SK-N-SH treated with all-trans-retinoic acid at 6 μM for 48 hours (cell line): ENCODE measurements at regions not wholly inside any gene's neighbourhood (a gene's known extent, or its start where the extent isn't known, plus 50 kb on each side); places are given as distances from the start of the nearest gene placed in this dataset.
A peak's percentile ranks its signal among the peaks of the same experiment; 100 is the strongest.

ENCODE experiments used
- ATAC-seq: fragments of 200-7000 bp; cut with Tn5 transposase; 3 replicates; pipeline ENCODE4 v1.9.1; 2020; ENCODE audit warnings: mild to moderate bottlenecking, moderate library complexity
- ARNTL ChIP-seq: fragments of 450-650 bp; formaldehyde crosslinking; IDR thresholded peaks from 2 replicates; pipeline ENCODE4 v1.5.0; 2020; ENCODE audit warnings: low read depth, mild to moderate bottlenecking, moderate library complexity, borderline replicate concordance
- BACH2 ChIP-seq: fragments of 250-450 bp; sonication (Bioruptor Pico); IDR thresholded peaks from 2 replicates; pipeline ENCODE4 v1.9.0; 2021; ENCODE audit warnings: mild to moderate bottlenecking, borderline replicate concordance
- CREB5 ChIP-seq: fragments of 250-450 bp; sonication (Bioruptor Pico); IDR thresholded peaks from 2 replicates; pipeline ENCODE4 v1.5.1; 2020; ENCODE audit warnings: low read depth, mild to moderate bottlenecking, moderate library complexity
- CSDC2 ChIP-seq: fragments of 250-450 bp; sonication (Bioruptor Pico); IDR thresholded peaks from 2 replicates; pipeline ENCODE4 v1.5.0; 2020; ENCODE audit warnings: mild to moderate bottlenecking, moderate library complexity
- CSRNP3 ChIP-seq: fragments of 250-450 bp; sonication (Bioruptor Pico); IDR thresholded peaks from 2 replicates; pipeline ENCODE4 v1.5.1; 2021; ENCODE audit warnings: mild to moderate bottlenecking, moderate library complexity
- ESRRG ChIP-seq: fragments of 250-450 bp; sonication (Bioruptor Pico); IDR thresholded peaks from 2 replicates; pipeline ENCODE4 v1.6.1; 2021; ENCODE audit warnings: mild to moderate bottlenecking
- GLIS3 ChIP-seq: fragments of 250-450 bp; sonication (Bioruptor Pico); IDR thresholded peaks from 2 replicates; pipeline ENCODE4 v1.5.0; 2020; ENCODE audit warnings: mild to moderate bottlenecking, moderate library complexity
- ISL1 ChIP-seq: fragments of 250-450 bp; sonication (Bioruptor Pico); IDR thresholded peaks from 2 replicates; pipeline ENCODE4 v2.1.2; 2022; ENCODE audit warnings: mild to moderate bottlenecking, moderate library complexity
- OSR1 ChIP-seq: fragments of 250-450 bp; sonication (Bioruptor Pico); IDR thresholded peaks from 2 replicates; pipeline ENCODE4 v1.8.0; 2022; ENCODE audit warnings: moderate library complexity, mild to moderate bottlenecking, inconsistent platforms
- POU6F1 ChIP-seq: fragments of 250-450 bp; sonication (Bioruptor Pico); IDR thresholded peaks from 2 replicates; pipeline ENCODE4 v1.8.0; 2021; ENCODE audit warnings: low read depth, mild to moderate bottlenecking, moderate library complexity, borderline replicate concordance
- PPARA ChIP-seq: fragments of 250-450 bp; sonication (Bioruptor Pico); IDR thresholded peaks from 2 replicates; pipeline ENCODE4 v1.5.0; 2020; ENCODE audit warnings: mild to moderate bottlenecking, borderline replicate concordance
- RARB ChIP-seq: fragments of 250-450 bp; sonication (Bioruptor Pico); IDR thresholded peaks from 2 replicates; pipeline ENCODE4 v1.8.0; 2021; ENCODE audit warnings: mild to moderate bottlenecking, moderate library complexity
- SNAI2 ChIP-seq: fragments of 250-450 bp; sonication (Bioruptor Pico); IDR thresholded peaks from 2 replicates; pipeline ENCODE4 v1.5.0; 2020; ENCODE audit warnings: mild to moderate bottlenecking, moderate library complexity
- TOX ChIP-seq: fragments of 250-450 bp; sonication (Bioruptor Pico); IDR thresholded peaks from 2 replicates; pipeline ENCODE4 v1.8.0; 2021; ENCODE audit warnings: mild to moderate bottlenecking, moderate library complexity, borderline replicate concordance
- TSHZ2 ChIP-seq: fragments of 250-450 bp; sonication (Bioruptor Pico); IDR thresholded peaks from 2 replicates; pipeline ENCODE4 v1.5.0; 2020; ENCODE audit warnings: mild to moderate bottlenecking, moderate library complexity
- ZC3H10 ChIP-seq: fragments of 250-450 bp; sonication (Bioruptor Pico); IDR thresholded peaks from 2 replicates; pipeline ENCODE4 v1.5.1; 2021; ENCODE audit warnings: mild to moderate bottlenecking, moderate library complexity
- ZFP3 ChIP-seq: fragments of 250-450 bp; sonication (Bioruptor Pico); IDR thresholded peaks from 2 replicates; pipeline ENCODE4 v1.5.0; 2020; ENCODE audit warnings: mild to moderate bottlenecking, moderate library complexity
- ZFP30 ChIP-seq: fragments of 450-650 bp; formaldehyde crosslinking; IDR thresholded peaks from 2 replicates; pipeline ENCODE4 v1.5.0; 2022; ENCODE audit warnings: mild to moderate bottlenecking, moderate library complexity
- ZNF565 ChIP-seq: fragments of 450-650 bp; formaldehyde crosslinking; conservative IDR thresholded peaks from 2 replicates; pipeline ENCODE4 v1.5.0; 2020; ENCODE audit warnings: low read depth, mild to moderate bottlenecking, moderate library complexity

DNA sequence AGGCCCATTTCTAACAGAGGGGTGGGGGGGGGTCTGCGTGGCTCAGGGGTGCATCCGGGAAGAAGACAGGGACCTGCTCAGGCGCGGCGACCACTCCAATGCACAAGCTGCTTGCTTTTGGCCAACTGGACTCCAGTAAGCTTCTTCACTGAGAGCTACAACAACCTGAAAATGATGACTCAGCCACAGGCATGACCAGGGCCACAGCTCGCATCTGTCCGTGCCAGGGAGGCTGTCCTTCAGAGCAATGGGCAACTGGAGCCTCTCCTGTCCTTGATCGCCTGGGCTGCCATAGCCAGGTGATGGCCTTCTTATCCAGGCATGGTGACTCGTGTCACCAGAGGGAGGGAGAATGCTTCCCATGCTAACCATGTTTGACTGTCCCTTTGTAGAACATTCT lies 81.6 kb upstream of the RNF32 start:
- no peak for ATAC-seq
- TF ChIP-seq TOX, result no peak
- no peak for TF ChIP-seq ZNF565 (CRISPR knock-in tag)
- no peak for TF ChIP-seq TSHZ2

- TF ChIP-seq BACH2 (CRISPR knock-in tag) (no peak), ZC3H10 (CRISPR knock-in tag) (no peak), SNAI2 (CRISPR knock-in tag) (no peak)
- TF ChIP-seq, all 23 proteins: peak for 0
- peak; percentile 20; the same call in 1 of the 3 replicates for ATAC-seq
These were observed 82.4 kb upstream of the RNF32 start for GRCh38 chr7:156558198-156558597.

DNA sequence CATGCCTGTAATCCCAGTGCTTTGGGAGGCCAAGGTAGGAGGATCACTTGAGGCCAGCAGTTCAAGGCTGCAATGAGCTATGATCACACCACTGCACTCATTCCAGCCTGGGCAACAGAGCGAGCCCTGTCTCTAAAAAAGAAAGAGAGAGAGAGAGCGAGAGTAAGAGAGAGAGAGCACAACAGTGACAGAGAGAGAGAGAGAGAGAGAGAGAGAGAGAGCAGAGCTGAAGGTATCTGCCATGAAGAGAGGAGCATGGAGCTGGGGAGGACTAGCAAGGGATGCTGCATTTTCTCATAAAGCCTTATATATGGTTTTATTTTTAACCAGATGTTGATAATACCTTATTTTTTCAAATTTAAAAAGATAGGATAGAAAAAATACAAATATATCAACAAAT lies 84.5 kb upstream of the RNF32 start:
- ATAC-seq, result no peak
- TF ChIP-seq CREB5 (CRISPR knock-in tag) (no peak), ZNF565 (CRISPR knock-in tag) (no peak), TSHZ2 (no peak), TOX (no peak), OSR1 (CRISPR knock-in tag) (no peak), SNAI2 (CRISPR knock-in tag) (no peak), BACH2 (CRISPR knock-in tag) (no peak), ESRRG (no peak), PPARA (CRISPR knock-in tag) (no peak), CSDC2 (CRISPR knock-in tag) (no peak), ARNTL (CRISPR knock-in tag) (no peak), RARB (CRISPR knock-in tag) (no peak), ZFP30 (CRISPR knock-in tag) (no peak), GLIS3 (CRISPR knock-in tag) (no peak), ZFP3 (CRISPR knock-in tag) (no peak), CSRNP3 (no peak), ZC3H10 (CRISPR knock-in tag) (no peak), POU6F1 (CRISPR knock-in tag) (no peak), ISL1 (CRISPR knock-in tag) (no peak)

- no peak for ATAC-seq
- no peak for TF ChIP-seq OSR1 (CRISPR knock-in tag)
- TF ChIP-seq RARB (CRISPR knock-in tag), result no peak
- TF ChIP-seq GLIS3 (CRISPR knock-in tag), result no peak
- TF ChIP-seq ZFP30 (CRISPR knock-in tag), result no peak
- TF ChIP-seq POU6F1 (CRISPR knock-in tag), result no peak
- TF ChIP-seq ZFP3 (CRISPR knock-in tag), result no peak
- TF ChIP-seq BACH2 (CRISPR knock-in tag), result no peak
- TF ChIP-seq TSHZ2, result no peak
- no peak for TF ChIP-seq PPARA (CRISPR knock-in tag)
These were observed 86.1 kb upstream of the RNF32 start for GRCh38 chr7:156554488-156554887.
